Astrocyte of the spinal cord (primary cell): ENCODE measurements at regions not wholly inside any gene's neighbourhood (a gene's known extent, or its start where the extent isn't known, plus 50 kb on each side); places are given as distances from the start of the nearest gene placed in this dataset.

ENCODE experiments used
- DNase-seq: peaks from one replicate; pipeline ENCODE4 v3.0.0; 2011; ENCODE audit warnings: low read depth, low spot score
- H3K4me3 ChIP-seq: 2 replicates; pipeline ENCODE4 v1.5.1; 2011; ENCODE audit warnings: low read depth, mild to moderate bottlenecking, low read length, moderate library complexity
- CTCF ChIP-seq: IDR thresholded peaks from 2 replicates; pipeline ENCODE4 v1.5.1; 2012; ENCODE audit warnings: low read depth, mild to moderate bottlenecking, low read length, inconsistent platforms
- in situ Hi-C: cut with HindIII; loops from 2 replicates; pipeline ENCODE4 v1.10.0; 2017; ENCODE audit warnings: low sequenced_read_pairs

GRCh38 chr3:148389916-148390315 is 307.8 kb upstream of the AGTR1 start:
- in situ Hi-C loops = no loop called here
- H3K4me3 ChIP-seq = no peak overlapping the region
- peak; percentile 25 for DNase-seq
- no peak for TF ChIP-seq CTCF

- TF ChIP-seq CTCF = no peak
- in situ Hi-C loops = no loop called here
- DNase-seq = no peak
- no peak overlapping the region for H3K4me3 ChIP-seq
Measured at GRCh38 chr3:148395821-148396220, 301.9 kb upstream of the AGTR1 start.

GRCh38 chr3:148400754-148401153 is 296.9 kb upstream of the AGTR1 start:
- in situ Hi-C loops = no loop called here
- no peak for DNase-seq
- no peak overlapping the region for H3K4me3 ChIP-seq
- TF ChIP-seq CTCF = no peak

- no peak for DNase-seq
- H3K4me3 ChIP-seq = no peak overlapping the region
- TF ChIP-seq CTCF = no peak
- in situ Hi-C loops = no loop called here
Measured at GRCh38 chr3:148408667-148409066, 289.0 kb upstream of the AGTR1 start.

- DNase-seq = no peak
- no peak overlapping the region for H3K4me3 ChIP-seq
- in situ Hi-C loops = no loop called here
- no peak for TF ChIP-seq CTCF
Measured at GRCh38 chr3:148420242-148420641, 277.5 kb upstream of the AGTR1 start.

- H3K4me3 ChIP-seq = no peak overlapping the region
- TF ChIP-seq CTCF = no peak
- no peak for DNase-seq
- in situ Hi-C loops = no loop called here
Measured at GRCh38 chr3:148428862-148429605, 268.7 kb upstream of the AGTR1 start.
